ENCODE measurements at regions not wholly inside any gene's neighbourhood (a gene's known extent, or its start where the extent isn't known, plus 50 kb on each side); places are given as distances from the start of the nearest gene placed in this dataset.

GRCh38 chr4:125734504-125734903 lies 419.7 kb downstream of the FAT4 start:
- TF ChIP-seq SUZ12 (IDR thresholded peaks at IDR 0.05; ENCODE audit: extremely low read depth, insufficient read depth, insufficient read length) (no peak), YY1 (IDR thresholded peaks at IDR 0.05; ENCODE audit: insufficient read depth, insufficient read length) (no peak)
